ENCODE measurements at regions not wholly inside any gene's neighbourhood (a gene's known extent, or its start where the extent isn't known, plus 50 kb on each side); places are given as distances from the start of the nearest gene placed in this dataset.

DNA sequence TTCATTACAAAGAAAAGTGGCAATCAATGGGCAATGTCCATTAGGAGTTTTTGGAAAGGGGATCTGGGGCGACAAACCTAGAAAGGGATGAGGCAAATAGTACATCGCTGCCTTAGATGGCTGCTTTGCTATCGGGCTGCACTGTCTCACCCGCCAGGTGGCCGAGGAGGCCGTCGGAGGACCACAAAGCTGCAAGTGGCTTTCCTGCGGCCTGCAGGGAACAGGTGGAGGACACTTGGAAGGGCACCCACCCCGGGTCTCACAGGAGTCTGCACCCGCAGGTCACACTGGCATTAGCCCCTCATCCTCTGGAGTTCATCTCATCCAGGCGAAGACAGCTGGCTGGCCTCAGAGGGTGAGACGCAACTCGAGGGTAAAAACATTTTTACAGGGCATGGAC is 1392.5 kb downstream of the AACS start:
- no peak for ATAC-seq
- Mint-ChIP-seq H3K27ac (no peak overlapping the region), H3K9me3 (peaks cover 86% of the 10 kb centered on the region), H3K27me3 (ENCODE audit: low read depth) (peaks cover 22% of the 10 kb centered on the region), H3K4me1 (no peaks in the 10 kb centered on the region), H3K4me3 (no peak overlapping the region), H3K36me3 (peaks cover 81% of the 10 kb centered on the region)
- DNase-seq (ENCODE audit: low spot score), result no peak
- ChIA-PET POLR2A (no interaction called here), CTCF (no interaction called here)
- TF ChIP-seq ESRRA (CRISPR knock-in tag; IDR thresholded peaks at IDR 0.05; ENCODE audit: borderline replicate concordance), result no peak
- TF ChIP-seq, protein P1, sequence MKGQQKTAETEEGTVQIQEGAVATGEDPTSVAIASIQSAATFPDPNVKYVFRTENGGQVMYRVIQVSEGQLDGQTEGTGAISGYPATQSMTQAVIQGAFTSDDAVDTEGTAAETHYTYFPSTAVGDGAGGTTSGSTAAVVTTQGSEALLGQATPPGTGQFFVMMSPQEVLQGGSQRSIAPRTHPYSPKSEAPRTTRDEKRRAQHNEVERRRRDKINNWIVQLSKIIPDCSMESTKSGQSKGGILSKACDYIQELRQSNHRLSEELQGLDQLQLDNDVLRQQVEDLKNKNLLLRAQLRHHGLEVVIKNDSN (CRISPR knock-in tag; IDR thresholded peaks at IDR 0.05), result no peak
- TF ChIP-seq ELF4 (CRISPR knock-in tag; IDR thresholded peaks at IDR 0.05; ENCODE audit: low read depth), result no peak
- TF ChIP-seq RELA (CRISPR knock-in tag; IDR thresholded peaks at IDR 0.05; ENCODE audit: borderline replicate concordance), result no peak

DNA sequence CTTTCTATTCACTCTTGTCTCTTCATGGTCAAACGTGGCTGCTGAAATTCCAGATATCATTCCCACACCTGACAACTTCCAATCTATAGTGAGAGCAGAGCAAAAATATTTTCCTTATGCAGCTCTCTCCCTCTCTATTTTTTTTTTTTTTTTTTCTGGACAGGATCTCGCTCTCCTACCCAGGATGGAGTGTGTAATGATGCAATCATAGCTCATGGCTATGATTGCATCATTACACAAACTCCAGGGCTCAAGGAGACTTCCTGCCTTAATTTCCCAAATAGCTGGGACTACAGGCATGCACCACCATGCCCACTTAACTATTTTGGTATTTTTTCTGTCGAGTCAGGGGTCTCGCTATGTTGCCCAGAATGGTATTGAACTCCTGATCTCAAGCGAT is 1398.9 kb downstream of the AACS start:
- peaks cover 88% of the 10 kb centered on the region for H3K9me3 Mint-ChIP-seq
- POLR2A ChIA-PET, result no interaction called here
- CTCF ChIA-PET, result no interaction called here
- no peak overlapping the region for H3K27ac Mint-ChIP-seq
- H3K27me3 Mint-ChIP-seq (ENCODE audit: low read depth), result peaks cover 18% of the 10 kb centered on the region
- H3K4me3 Mint-ChIP-seq, result no peak overlapping the region
- no peak for DNase-seq (ENCODE audit: low spot score)
- H3K36me3 Mint-ChIP-seq, result peaks cover 75% of the 10 kb centered on the region
- TF ChIP-seq TEAD1 (CRISPR knock-in tag; IDR thresholded peaks at IDR 0.05) (no peak), ZNF121 (CRISPR knock-in tag; IDR thresholded peaks at IDR 0.05) (no peak), GABPB1 (CRISPR knock-in tag; IDR thresholded peaks at IDR 0.05) (no peak), RORB (CRISPR knock-in tag; IDR thresholded peaks at IDR 0.05) (no peak), NR3C1 (CRISPR knock-in tag; conservative IDR thresholded peaks at IDR 0.05; ENCODE audit: low read depth) (no peak)
- TF ChIP-seq, protein P2, sequence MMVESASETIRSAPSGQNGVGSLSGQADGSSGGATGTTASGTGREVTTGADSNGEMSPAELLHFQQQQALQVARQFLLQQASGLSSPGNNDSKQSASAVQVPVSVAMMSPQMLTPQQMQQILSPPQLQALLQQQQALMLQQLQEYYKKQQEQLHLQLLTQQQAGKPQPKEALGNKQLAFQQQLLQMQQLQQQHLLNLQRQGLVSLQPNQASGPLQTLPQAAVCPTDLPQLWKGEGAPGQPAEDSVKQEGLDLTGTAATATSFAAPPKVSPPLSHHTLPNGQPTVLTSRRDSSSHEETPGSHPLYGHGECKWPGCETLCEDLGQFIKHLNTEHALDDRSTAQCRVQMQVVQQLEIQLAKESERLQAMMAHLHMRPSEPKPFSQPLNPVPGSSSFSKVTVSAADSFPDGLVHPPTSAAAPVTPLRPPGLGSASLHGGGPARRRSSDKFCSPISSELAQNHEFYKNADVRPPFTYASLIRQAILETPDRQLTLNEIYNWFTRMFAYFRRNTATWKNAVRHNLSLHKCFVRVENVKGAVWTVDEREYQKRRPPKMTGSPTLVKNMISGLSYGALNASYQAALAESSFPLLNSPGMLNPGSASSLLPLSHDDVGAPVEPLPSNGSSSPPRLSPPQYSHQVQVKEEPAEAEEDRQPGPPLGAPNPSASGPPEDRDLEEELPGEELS (CRISPR knock-in tag; IDR thresholded peaks at IDR 0.05), result no peak
- ATAC-seq, result no peak
- H3K4me1 Mint-ChIP-seq, result no peaks in the 10 kb centered on the region

DNA sequence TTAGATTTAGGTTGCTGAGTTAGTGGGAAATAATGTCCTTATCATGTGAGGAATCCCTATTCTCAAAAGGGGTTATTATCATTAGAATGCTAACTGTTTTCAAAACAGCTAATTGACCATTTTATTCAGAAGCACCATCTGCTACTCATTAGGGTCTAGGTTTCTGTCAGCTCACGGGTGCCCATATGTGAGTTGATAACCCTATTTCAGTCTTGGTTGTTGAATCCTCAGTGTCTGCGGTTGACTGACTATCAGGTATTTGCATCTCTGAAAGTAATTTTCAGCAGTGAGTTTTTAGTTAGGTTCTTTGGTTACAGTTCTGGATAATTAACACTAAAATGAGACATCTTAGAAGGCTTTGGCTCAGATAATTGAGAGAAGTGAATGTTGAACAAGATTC is 1404.0 kb downstream of the AACS start:
- Mint-ChIP-seq H3K27me3 (ENCODE audit: low read depth) (peaks cover 3% of the 10 kb centered on the region), H3K36me3 (peaks cover 74% of the 10 kb centered on the region), H3K4me3 (no peak overlapping the region), H3K27ac (no peak overlapping the region), H3K4me1 (no peaks in the 10 kb centered on the region), H3K9me3 (peaks cover 85% of the 10 kb centered on the region)
- TF ChIP-seq FOXP1 (CRISPR knock-in tag; IDR thresholded peaks at IDR 0.05; ENCODE audit: borderline replicate concordance), result no peak
- no peak for TF ChIP-seq ZBTB21 (CRISPR knock-in tag; IDR thresholded peaks at IDR 0.05; ENCODE audit: borderline replicate concordance)
- TF ChIP-seq, protein P3, sequence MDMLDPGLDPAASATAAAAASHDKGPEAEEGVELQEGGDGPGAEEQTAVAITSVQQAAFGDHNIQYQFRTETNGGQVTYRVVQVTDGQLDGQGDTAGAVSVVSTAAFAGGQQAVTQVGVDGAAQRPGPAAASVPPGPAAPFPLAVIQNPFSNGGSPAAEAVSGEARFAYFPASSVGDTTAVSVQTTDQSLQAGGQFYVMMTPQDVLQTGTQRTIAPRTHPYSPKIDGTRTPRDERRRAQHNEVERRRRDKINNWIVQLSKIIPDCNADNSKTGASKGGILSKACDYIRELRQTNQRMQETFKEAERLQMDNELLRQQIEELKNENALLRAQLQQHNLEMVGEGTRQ (CRISPR knock-in tag; IDR thresholded peaks at IDR 0.05), result no peak
- no peak for TF ChIP-seq RORB (CRISPR knock-in tag; IDR thresholded peaks at IDR 0.05)
- TF ChIP-seq, protein P4, sequence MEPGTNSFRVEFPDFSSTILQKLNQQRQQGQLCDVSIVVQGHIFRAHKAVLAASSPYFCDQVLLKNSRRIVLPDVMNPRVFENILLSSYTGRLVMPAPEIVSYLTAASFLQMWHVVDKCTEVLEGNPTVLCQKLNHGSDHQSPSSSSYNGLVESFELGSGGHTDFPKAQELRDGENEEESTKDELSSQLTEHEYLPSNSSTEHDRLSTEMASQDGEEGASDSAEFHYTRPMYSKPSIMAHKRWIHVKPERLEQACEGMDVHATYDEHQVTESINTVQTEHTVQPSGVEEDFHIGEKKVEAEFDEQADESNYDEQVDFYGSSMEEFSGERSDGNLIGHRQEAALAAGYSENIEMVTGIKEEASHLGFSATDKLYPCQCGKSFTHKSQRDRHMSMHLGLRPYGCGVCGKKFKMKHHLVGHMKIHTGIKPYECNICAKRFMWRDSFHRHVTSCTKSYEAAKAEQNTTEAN (CRISPR knock-in tag; IDR thresholded peaks at IDR 0.05), result no peak
- TF ChIP-seq FOXK1 (CRISPR knock-in tag; IDR thresholded peaks at IDR 0.05), result no peak
- no peak for TF ChIP-seq PRRX2 (CRISPR knock-in tag; IDR thresholded peaks at IDR 0.05)
- DNase-seq (ENCODE audit: low spot score), result no peak
- no peak for ATAC-seq
- CTCF ChIA-PET, result no interaction called here
- POLR2A ChIA-PET, result no interaction called here

DNA sequence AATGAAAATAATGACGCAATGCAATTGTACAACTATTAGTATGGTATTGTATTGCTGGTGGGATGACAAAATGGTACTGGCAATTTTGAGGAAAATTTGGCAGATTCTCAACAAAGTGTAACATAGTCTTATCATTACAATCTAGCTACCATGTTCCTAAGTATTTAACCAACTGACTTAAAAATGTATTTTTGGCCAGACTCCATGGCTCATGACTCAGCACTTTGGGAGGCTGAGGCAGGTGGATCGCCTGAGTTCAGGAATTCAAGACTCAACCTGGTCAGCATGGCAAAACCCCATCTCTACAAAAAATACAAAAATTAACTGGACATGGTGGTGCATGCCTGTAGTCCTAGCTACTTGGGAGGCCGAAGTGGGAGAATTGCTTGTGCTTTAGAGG is 1409.5 kb downstream of the AACS start:
- ChIA-PET CTCF (no interaction called here), POLR2A (no interaction called here)
- Mint-ChIP-seq H3K36me3 (peaks cover 61% of the 10 kb centered on the region), H3K27me3 (ENCODE audit: low read depth) (peaks cover 3% of the 10 kb centered on the region), H3K27ac (no peak overlapping the region), H3K4me3 (no peak overlapping the region), H3K4me1 (no peaks in the 10 kb centered on the region), H3K9me3 (peaks cover 78% of the 10 kb centered on the region)
- no peak for ATAC-seq
- TF ChIP-seq, protein P4 (CRISPR knock-in tag; IDR thresholded peaks at IDR 0.05), result no peak
- no peak for TF ChIP-seq ZNF232 (CRISPR knock-in tag; IDR thresholded peaks at IDR 0.05)
- TF ChIP-seq SMAD3 (CRISPR knock-in tag; IDR thresholded peaks at IDR 0.05; ENCODE audit: borderline replicate concordance), result no peak
- TF ChIP-seq, protein P5, sequence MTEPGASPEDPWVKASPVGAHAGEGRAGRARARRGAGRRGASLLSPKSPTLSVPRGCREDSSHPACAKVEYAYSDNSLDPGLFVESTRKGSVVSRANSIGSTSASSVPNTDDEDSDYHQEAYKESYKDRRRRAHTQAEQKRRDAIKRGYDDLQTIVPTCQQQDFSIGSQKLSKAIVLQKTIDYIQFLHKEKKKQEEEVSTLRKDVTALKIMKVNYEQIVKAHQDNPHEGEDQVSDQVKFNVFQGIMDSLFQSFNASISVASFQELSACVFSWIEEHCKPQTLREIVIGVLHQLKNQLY (CRISPR knock-in tag; IDR thresholded peaks at IDR 0.05), result no peak
- TF ChIP-seq TP53 (CRISPR knock-in tag; IDR thresholded peaks at IDR 0.05), result no peak
- TF ChIP-seq ZBTB21 (CRISPR knock-in tag; IDR thresholded peaks at IDR 0.05; ENCODE audit: borderline replicate concordance), result no peak
- DNase-seq (ENCODE audit: low spot score), result no peak
